ENCODE measurements at regions not wholly inside any gene's neighbourhood (a gene's known extent, or its start where the extent isn't known, plus 50 kb on each side); places are given as distances from the start of the nearest gene placed in this dataset.

DNA sequence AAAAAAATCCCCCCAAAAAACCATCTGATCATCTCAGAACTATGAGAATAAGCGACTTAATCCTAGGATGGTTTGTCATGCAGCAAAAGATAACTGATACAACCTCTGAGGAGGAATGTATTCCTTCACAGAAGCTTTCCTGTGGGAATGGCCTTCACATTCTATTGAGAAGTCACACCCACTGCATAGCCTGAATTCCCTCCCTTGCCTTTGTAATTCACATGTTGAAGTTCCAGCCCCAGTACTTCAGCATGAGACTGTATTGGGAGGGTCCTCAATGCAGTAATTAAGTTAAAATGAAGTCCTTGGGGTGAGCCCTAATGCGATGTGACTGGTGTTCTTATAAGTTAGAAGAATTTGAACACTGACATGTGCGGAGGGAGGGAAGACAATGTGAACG is 395.2 kb downstream of the TUSC7 start:
- TF ChIP-seq, protein P1, sequence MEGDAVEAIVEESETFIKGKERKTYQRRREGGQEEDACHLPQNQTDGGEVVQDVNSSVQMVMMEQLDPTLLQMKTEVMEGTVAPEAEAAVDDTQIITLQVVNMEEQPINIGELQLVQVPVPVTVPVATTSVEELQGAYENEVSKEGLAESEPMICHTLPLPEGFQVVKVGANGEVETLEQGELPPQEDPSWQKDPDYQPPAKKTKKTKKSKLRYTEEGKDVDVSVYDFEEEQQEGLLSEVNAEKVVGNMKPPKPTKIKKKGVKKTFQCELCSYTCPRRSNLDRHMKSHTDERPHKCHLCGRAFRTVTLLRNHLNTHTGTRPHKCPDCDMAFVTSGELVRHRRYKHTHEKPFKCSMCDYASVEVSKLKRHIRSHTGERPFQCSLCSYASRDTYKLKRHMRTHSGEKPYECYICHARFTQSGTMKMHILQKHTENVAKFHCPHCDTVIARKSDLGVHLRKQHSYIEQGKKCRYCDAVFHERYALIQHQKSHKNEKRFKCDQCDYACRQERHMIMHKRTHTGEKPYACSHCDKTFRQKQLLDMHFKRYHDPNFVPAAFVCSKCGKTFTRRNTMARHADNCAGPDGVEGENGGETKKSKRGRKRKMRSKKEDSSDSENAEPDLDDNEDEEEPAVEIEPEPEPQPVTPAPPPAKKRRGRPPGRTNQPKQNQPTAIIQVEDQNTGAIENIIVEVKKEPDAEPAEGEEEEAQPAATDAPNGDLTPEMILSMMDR (IDR thresholded peaks at IDR 0.05; ENCODE audit: insufficient read depth, low read depth, low read length): no peak
- no peak for TF ChIP-seq EZH2 (IDR thresholded peaks at IDR 0.05; ENCODE audit: insufficient read depth, low read length)

All from astrocyte (in vitro differentiated cells and primary cell).